Astrocyte of the spinal cord (primary cell): ENCODE measurements at regions not wholly inside any gene's neighbourhood (a gene's known extent, or its start where the extent isn't known, plus 50 kb on each side); places are given as distances from the start of the nearest gene placed in this dataset.

Source experiments
- DNase-seq: peaks from one replicate; pipeline ENCODE4 v3.0.0; 2011; ENCODE audit warnings: low read depth, low spot score
- H3K4me3 ChIP-seq: 2 replicates; pipeline ENCODE4 v1.5.1; 2011; ENCODE audit warnings: low read depth, mild to moderate bottlenecking, low read length, moderate library complexity
- CTCF ChIP-seq: IDR thresholded peaks from 2 replicates; pipeline ENCODE4 v1.5.1; 2012; ENCODE audit warnings: low read depth, mild to moderate bottlenecking, low read length, inconsistent platforms
- in situ Hi-C: cut with HindIII; loops from 2 replicates; pipeline ENCODE4 v1.10.0; 2017; ENCODE audit warnings: low sequenced_read_pairs

GRCh38 chr7:41383596-41383995 is 319.3 kb downstream of the INHBA start:
- TF ChIP-seq CTCF: no peak
- DNase-seq: no peak
- in situ Hi-C loops: no loop called here
- H3K4me3 ChIP-seq: no peak overlapping the region

- no peak for TF ChIP-seq CTCF
- DNase-seq: no peak
- no peak overlapping the region for H3K4me3 ChIP-seq
- in situ Hi-C loops: no loop called here
These were observed 324.7 kb downstream of the INHBA start for GRCh38 chr7:41378156-41378555.

GRCh38 chr7:41375582-41375981 is 327.3 kb downstream of the INHBA start:
- no peak overlapping the region for H3K4me3 ChIP-seq
- in situ Hi-C loops: no loop called here
- no peak for TF ChIP-seq CTCF
- DNase-seq: no peak

- H3K4me3 ChIP-seq: no peak overlapping the region
- TF ChIP-seq CTCF: no peak
- in situ Hi-C loops: no loop called here
- no peak for DNase-seq
These were observed 328.6 kb downstream of the INHBA start for GRCh38 chr7:41374150-41374848.

- DNase-seq: no peak
These were observed 334.7 kb downstream of the INHBA start for GRCh38 chr7:41367967-41368882.

GRCh38 chr7:41351091-41351490 is 351.8 kb downstream of the INHBA start:
- no peak for TF ChIP-seq CTCF
- no peak overlapping the region for H3K4me3 ChIP-seq
- no peak for DNase-seq
- in situ Hi-C loops: no loop called here

More at GRCh38 chr7:41367967-41368882, 334.7 kb downstream of the INHBA start:
- no peak for TF ChIP-seq CTCF
- no peak overlapping the region for H3K4me3 ChIP-seq
- in situ Hi-C loops: no loop called here
